ENCODE measurements at regions not wholly inside any gene's neighbourhood (a gene's known extent, or its start where the extent isn't known, plus 50 kb on each side); places are given as distances from the start of the nearest gene placed in this dataset.

- no peak for DNase-seq
These were observed 199.2 kb upstream of the PMEPA1 start for GRCh38 chr20:57908704-57909630.

DNA sequence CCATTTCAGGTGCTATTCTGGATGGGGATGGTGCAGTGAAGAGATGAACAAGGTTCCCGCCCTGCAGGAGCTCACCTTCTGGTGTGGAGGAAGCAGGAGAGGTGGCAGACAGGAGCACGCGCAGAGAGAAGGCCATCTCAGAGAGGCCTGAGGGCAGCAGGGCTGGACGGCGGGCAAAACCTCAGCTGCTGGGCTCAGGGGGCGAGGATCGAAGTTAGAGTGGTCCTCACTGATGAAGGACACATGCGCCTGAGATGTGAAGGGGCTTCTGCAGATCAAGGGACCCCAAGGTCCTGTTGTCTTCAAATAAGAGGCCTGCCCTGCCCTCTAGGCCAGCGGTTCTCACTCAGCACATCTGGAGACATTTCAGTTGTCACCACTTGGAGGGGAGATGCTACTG lies 198.4 kb upstream of the PMEPA1 start:
- no peak for DNase-seq

- DNase-seq, result no peak
These were observed 197.6 kb upstream of the PMEPA1 start for GRCh38 chr20:57907131-57908000.

GRCh38 chr20:57905448-57905847 lies 195.6 kb upstream of the PMEPA1 start:
- DNase-seq, result no peak

DNA sequence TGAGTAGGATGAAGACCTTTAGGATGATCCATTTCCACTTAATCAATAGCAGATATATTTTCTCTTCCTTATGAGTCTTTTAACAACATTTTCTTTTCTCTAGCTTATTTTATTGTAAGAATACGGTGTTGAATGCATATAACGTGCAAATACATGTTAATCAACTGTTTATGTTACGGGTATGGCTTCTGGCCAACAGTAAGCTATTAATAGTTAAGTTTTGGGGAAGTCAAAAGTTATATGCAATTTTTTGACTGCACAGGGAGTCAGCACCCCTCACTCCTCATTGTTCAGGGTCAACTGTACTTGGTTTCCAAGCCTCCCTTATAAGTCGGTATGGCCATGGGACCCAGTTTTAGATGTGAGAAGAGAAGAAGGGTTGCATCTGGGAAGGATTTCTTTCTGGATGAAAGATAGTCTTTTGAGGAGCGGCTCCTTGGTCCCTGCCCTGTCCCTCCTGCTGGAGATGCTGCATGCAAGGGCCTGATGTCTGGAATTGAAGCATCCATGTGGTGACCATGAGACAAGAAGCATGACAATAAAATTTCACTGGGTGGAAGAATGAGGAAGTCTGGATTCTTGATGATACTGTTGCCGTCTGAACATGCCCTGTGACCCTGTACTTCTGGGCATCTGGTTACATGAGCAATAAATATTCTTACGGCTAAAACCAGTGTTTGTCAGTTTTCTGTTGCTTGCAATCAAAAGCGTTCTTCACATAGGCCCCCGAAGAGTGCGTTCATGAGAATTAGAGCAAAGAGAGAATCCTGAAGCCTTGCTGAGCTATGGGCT lies 194.7 kb upstream of the PMEPA1 start:
- no peak for DNase-seq

GRCh38 chr20:57902473-57902872 lies 192.7 kb upstream of the PMEPA1 start:
- DNase-seq, result no peak

GRCh38 chr20:57901526-57901925 lies 191.7 kb upstream of the PMEPA1 start:
- DNase-seq, result no peak

- no peak for DNase-seq
These were observed 190.6 kb upstream of the PMEPA1 start for GRCh38 chr20:57900226-57900905.

- DNase-seq, result no peak
These were observed 189.7 kb upstream of the PMEPA1 start for GRCh38 chr20:57899554-57899953.

GRCh38 chr20:57898332-57898731 lies 188.5 kb upstream of the PMEPA1 start:
- DNase-seq, result no peak

DNA sequence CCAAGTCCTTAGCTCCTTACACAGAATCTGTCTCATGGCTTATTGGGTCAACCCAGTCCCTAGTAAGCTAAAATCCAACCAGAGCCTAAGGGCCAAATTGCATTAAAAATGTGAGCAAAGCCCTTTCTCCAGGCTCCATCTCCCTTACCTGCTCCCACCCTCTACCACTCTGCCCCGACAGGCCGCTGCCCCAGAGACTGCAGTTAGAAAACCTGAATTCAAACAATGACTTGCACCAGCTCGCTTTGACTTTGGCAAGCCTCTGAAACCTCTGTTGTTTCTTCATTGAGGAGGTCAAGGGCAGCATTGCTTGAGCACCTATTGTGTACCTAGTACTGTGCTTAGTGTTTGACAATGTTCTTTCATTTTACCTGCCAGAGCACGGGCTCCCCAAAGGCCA lies 188.1 kb upstream of the PMEPA1 start:
- DNase-seq, result no peak

- no peak for DNase-seq
These were observed 187.5 kb upstream of the PMEPA1 start for GRCh38 chr20:57897156-57897874.

DNA sequence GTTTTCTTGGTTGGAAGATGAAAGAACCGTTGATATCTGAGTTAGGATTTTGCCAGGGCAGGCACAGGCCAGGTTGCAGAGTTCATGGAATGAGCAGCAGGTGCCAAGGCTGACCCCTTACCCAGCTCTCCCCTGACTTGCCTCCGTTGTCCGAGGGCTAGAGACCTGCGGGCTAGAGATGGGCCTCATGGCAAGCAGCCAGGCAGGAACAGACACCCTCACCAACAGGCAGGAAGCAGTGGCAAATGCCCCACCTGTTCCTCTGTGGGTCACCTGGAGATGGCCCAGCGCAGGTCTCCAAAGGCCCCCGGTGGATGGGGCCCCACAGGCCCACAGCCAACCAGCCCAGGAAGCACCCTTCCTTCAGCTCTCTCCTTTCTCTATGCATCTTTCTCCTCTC lies 186.7 kb upstream of the PMEPA1 start:
- DNase-seq, result no peak

- DNase-seq, result no peak
These were observed 186.2 kb upstream of the PMEPA1 start for GRCh38 chr20:57896017-57896416.

GRCh38 chr20:57895161-57895855 lies 185.5 kb upstream of the PMEPA1 start:
- no peak for DNase-seq

- DNase-seq, result no peak
These were observed 184.7 kb upstream of the PMEPA1 start for GRCh38 chr20:57894522-57894921.

DNA sequence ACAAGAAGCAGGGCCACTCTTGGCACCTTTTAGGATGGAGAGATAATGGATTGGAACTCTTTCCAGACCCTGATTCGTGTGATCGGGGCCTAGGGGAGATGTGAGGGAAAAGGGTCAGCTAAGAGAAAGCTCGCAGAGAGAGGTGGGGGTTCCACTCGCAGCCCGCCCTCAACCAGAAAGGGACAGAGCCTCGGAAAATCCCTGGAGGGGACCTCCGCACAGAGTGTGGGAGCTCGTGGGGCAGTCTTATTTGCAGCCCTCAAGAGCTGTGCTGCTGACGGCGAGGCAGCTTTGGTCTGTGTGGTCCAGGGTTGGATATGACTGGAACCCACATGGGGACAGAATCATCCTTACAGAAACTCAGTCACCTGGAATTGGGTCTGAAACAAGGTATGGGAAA lies 184.3 kb upstream of the PMEPA1 start:
- DNase-seq, result no peak

- no peak for DNase-seq
These were observed 183.7 kb upstream of the PMEPA1 start for GRCh38 chr20:57893366-57893999.

DNA sequence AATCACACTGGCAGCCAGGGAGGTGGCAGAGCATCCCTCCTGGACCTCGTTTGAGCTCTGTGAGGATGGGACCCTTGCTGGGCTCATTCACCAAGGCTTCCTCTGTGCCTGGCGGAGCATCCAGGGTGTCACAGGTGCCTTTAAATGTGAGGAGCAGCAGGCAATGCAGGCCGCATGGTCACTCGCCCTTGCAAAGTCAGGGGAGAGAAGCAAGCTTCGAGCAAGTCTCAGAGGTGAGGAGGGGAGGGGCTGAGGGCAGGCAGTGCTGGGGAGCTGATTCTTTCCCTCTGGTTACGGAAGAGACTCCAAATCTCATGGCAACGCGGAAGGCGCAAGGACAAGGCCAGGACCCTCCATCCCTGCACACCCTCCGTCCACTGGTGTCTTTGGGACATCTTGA lies 182.7 kb upstream of the PMEPA1 start:
- no peak for DNase-seq

GRCh38 chr20:57891014-57891413 lies 181.2 kb upstream of the PMEPA1 start:
- DNase-seq, result no peak

Data from NCI-H1417 treated with DMSO at 0.1 percent for 48 hours (cell line).